CD4-positive, alpha-beta T cell treated with Interleukin-12 subunit alpha and Interleukin-12 subunit beta, for 1 hour (primary cell): ENCODE measurements at regions not wholly inside any gene's neighbourhood (a gene's known extent, or its start where the extent isn't known, plus 50 kb on each side); places are given as distances from the start of the nearest gene placed in this dataset.

Experiments
- DNase-seq: peaks from one replicate; pipeline ENCODE4 v3.0.0-alpha.2; 2020

- DNase-seq = no peak
Observed at GRCh38 chr6:2534406-2535042, 216.2 kb downstream of the MYLK4 start.

GRCh38 chr6:2531426-2532215 lies 219.1 kb downstream of the MYLK4 start:
- DNase-seq = no peak

GRCh38 chr6:2529211-2529719 lies 221.5 kb downstream of the MYLK4 start:
- DNase-seq = no peak

- DNase-seq = no peak
Observed at GRCh38 chr6:2528156-2528555, 222.6 kb downstream of the MYLK4 start.

- no peak for DNase-seq
Observed at GRCh38 chr6:2526766-2527165, 224.0 kb downstream of the MYLK4 start.

GRCh38 chr6:2524090-2524489 lies 226.6 kb downstream of the MYLK4 start:
- no peak for DNase-seq

- DNase-seq = no peak
Observed at GRCh38 chr6:2523061-2523460, 227.7 kb downstream of the MYLK4 start.

- DNase-seq = no peak
Observed at GRCh38 chr6:2522521-2522920, 228.2 kb downstream of the MYLK4 start.

- DNase-seq = no peak
Observed at GRCh38 chr6:2517855-2518473, 232.8 kb downstream of the MYLK4 start.

- no peak for DNase-seq
Observed at GRCh38 chr6:2517401-2517800, 233.3 kb downstream of the MYLK4 start.

GRCh38 chr6:2516059-2516458 lies 234.7 kb downstream of the MYLK4 start:
- DNase-seq = no peak

- DNase-seq = no peak
Observed at GRCh38 chr6:2514965-2515543, 235.7 kb downstream of the MYLK4 start.

GRCh38 chr6:2512802-2513201 lies 237.9 kb downstream of the MYLK4 start:
- no peak for DNase-seq

- no peak for DNase-seq
Observed at GRCh38 chr6:2510316-2510715, 240.4 kb downstream of the MYLK4 start.

GRCh38 chr6:2509711-2510110 lies 241.0 kb downstream of the MYLK4 start:
- DNase-seq = no peak

GRCh38 chr6:2508071-2508470 lies 242.7 kb downstream of the MYLK4 start:
- DNase-seq = no peak

- DNase-seq = no peak
Observed at GRCh38 chr6:2507521-2508037, 243.1 kb downstream of the MYLK4 start.

GRCh38 chr6:2507016-2507415 lies 243.7 kb downstream of the MYLK4 start:
- no peak for DNase-seq

- DNase-seq = no peak
Observed at GRCh38 chr6:2505624-2506023, 245.1 kb downstream of the MYLK4 start.

GRCh38 chr6:2504495-2505064 lies 246.1 kb downstream of the MYLK4 start:
- DNase-seq = no peak

- no peak for DNase-seq
Observed at GRCh38 chr6:2503816-2504494, 246.8 kb downstream of the MYLK4 start.

- no peak for DNase-seq
Observed at GRCh38 chr6:2502998-2503674, 247.6 kb downstream of the MYLK4 start.
